ENCODE measurements at regions not wholly inside any gene's neighbourhood (a gene's known extent, or its start where the extent isn't known, plus 50 kb on each side); places are given as distances from the start of the nearest gene placed in this dataset.
A peak's percentile ranks its signal among the peaks of the same experiment; 100 is the strongest.

GRCh38 chr2:18986046-18986445 is 372.4 kb downstream of the OSR1 start:
- no peak for DNase-seq (ENCODE audit: low read depth)
- H3K4me3 ChIP-seq (ENCODE audit: low read depth, low read length), result no peak overlapping the region
- TF ChIP-seq CTCF (IDR thresholded peaks at IDR 0.05; ENCODE audit: insufficient read depth, low read depth, low read length), result no peak

GRCh38 chr2:18980786-18981430 is 377.5 kb downstream of the OSR1 start:
- H3K4me3 ChIP-seq (ENCODE audit: low read depth, low read length), result no peak overlapping the region
- no peak for DNase-seq (ENCODE audit: low read depth)
- TF ChIP-seq CTCF (IDR thresholded peaks at IDR 0.05; ENCODE audit: insufficient read depth, low read depth, low read length), result no peak

GRCh38 chr2:18980104-18980785 is 378.2 kb downstream of the OSR1 start:
- DNase-seq (ENCODE audit: low read depth), result no peak
- no peak overlapping the region for H3K4me3 ChIP-seq (ENCODE audit: low read depth, low read length)
- TF ChIP-seq CTCF (IDR thresholded peaks at IDR 0.05; ENCODE audit: insufficient read depth, low read depth, low read length), result no peak

- no peak for DNase-seq (ENCODE audit: low read depth)
- no peak overlapping the region for H3K4me3 ChIP-seq (ENCODE audit: low read depth, low read length)
- TF ChIP-seq CTCF (IDR thresholded peaks at IDR 0.05; ENCODE audit: insufficient read depth, low read depth, low read length), result no peak
Measured at GRCh38 chr2:18977409-18977808, 381.0 kb downstream of the OSR1 start.

- DNase-seq (ENCODE audit: low read depth), result peak; percentile 95
- TF ChIP-seq CTCF (IDR thresholded peaks at IDR 0.05; ENCODE audit: insufficient read depth, low read depth, low read length), result no peak
- H3K4me3 ChIP-seq (ENCODE audit: low read depth, low read length), result peak overlapping the region; percentile 39
Measured at GRCh38 chr2:18976168-18976961, 382.1 kb downstream of the OSR1 start.

GRCh38 chr2:18975506-18976167 is 382.8 kb downstream of the OSR1 start:
- H3K4me3 ChIP-seq (ENCODE audit: low read depth, low read length), result peak overlapping the region; percentile 39

More at GRCh38 chr2:18975506-18976167, 382.8 kb downstream of the OSR1 start:
- TF ChIP-seq CTCF (IDR thresholded peaks at IDR 0.05; ENCODE audit: insufficient read depth, low read depth, low read length), result no peak
- DNase-seq (ENCODE audit: low read depth), result no peak

All from fibroblast of villous mesenchyme (primary cell).